Body of pancreas (tissue), 4 donors: ENCODE measurements at regions not wholly inside any gene's neighbourhood (a gene's known extent, or its start where the extent isn't known, plus 50 kb on each side); places are given as distances from the start of the nearest gene placed in this dataset.

Experiments used
- ATAC-seq: fragments of 150-250 bp; one replicate; pipeline ENCODE4 v1.9.1; 2016
- DNase-seq, 4 donors: peaks; one replicate each; pipeline ENCODE4 v3.0.0-alpha.2; 2019
- H3K27ac ChIP-seq, 4 donors: fragments of 200-600 bp; sonication (generic); 1 replicate in 3 of 4; 2 replicates in 1 of 4; pipeline versions ENCODE4 v1.5.1 to v1.6.1; 2016 to 2019; ENCODE audit warnings: mild to moderate bottlenecking in 1 of 4, mixed read lengths in 1 of 4, moderate library complexity in 1 of 4
- H3K27me3 ChIP-seq, 2 donors: fragments of 200-600 bp; sonication (generic); one replicate each; pipeline ENCODE4 v1.6.0; 2016; ENCODE audit warnings: mild to moderate bottlenecking in 1 of 2
- H3K36me3 ChIP-seq, 2 donors: fragments of 200-600 bp; sonication (generic); replicated peaks in 1 of 2; 2 replicates each; pipeline ENCODE4 v1.5.1; 2016; ENCODE audit warnings: low read depth in 2 of 2; ENCODE audit not compliant: insufficient read depth in 1 of 2
- H3K4me1 ChIP-seq: fragments of 200-600 bp; sonication (generic); one replicate; pipeline ENCODE4 v1.6.0; 2016
- H3K4me3 ChIP-seq, 2 donors: fragments of 200-600 bp; sonication (generic); 1 replicate in 1 of 2; 2 replicates in 1 of 2; pipeline ENCODE4 v1.5.1; 2016 to 2019
- H3K9me3 ChIP-seq, 3 donors: fragments of 200-600 bp; sonication (generic); 1 replicate in 2 of 3; 2 replicates in 1 of 3; pipeline ENCODE4 v1.5.1; 2016
- POLR2A ChIP-seq, 3 donors: fragments of 450-650 bp; IDR thresholded peaks; one replicate each; pipeline ENCODE4 v1.6.1; 2016; ENCODE audit warnings: antibody characterized with exemption in 3 of 3, mild to moderate bottlenecking in 2 of 3
- WGBS, 2 donors: methylation state at CpG; one replicate each; pipeline ENCODE4 v1.1.5; 2017; 5-methylcytosine and 5-hydroxymethylcytosine counted together
- intact Hi-C: fragments of 100-400 bp; cut with DNase I; formaldehyde crosslinking; loops from one replicate; pipeline ENCODE4 v1.15.1; 2023
- TF ChIP-seq, protein P1 (sequence below), 7 experiments: fragments of 450-650 bp in 4 of 7; fragments of 200-600 bp in 3 of 7; sonication (generic) in 3 of 7; IDR thresholded peaks; one replicate each; pipeline ENCODE4 v1.5.1; 2016 to 2019; ENCODE audit warnings: antibody characterized with exemption in 7 of 7

DNA sequence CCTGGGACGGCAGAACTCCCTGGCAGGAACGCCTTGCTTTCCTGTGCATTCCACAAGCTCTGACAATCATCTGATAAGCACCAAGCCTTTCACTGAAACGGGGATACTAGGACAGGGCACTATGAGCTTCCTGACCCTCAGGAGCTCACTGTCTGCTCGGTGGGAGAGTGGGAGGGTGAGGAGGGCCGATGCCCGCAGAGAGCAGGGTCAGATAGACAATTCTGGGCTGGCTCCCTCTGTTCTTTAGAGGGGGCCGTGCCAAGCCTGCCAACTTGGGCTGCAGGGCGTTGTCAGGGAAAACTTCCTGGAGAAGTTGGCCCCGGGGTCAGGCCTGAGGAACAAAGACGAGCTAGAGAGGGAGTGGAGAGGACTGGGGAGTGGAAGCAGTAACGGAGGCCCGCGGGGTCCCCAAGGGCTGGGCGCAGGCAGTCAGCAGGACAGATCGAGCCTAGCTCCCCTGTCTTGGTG, 82.0 kb downstream of the CTAGE1 start:
- no peaks in the 10 kb centered on the region for H3K27me3 ChIP-seq
- WGBS, 2 donors = 51 to 54% methylated on average over 14 to 15 of the region's 15 CpGs
- no peak for TF ChIP-seq POLR2A (IDR thresholded peaks at IDR 0.05)
- TF ChIP-seq, protein P1, sequence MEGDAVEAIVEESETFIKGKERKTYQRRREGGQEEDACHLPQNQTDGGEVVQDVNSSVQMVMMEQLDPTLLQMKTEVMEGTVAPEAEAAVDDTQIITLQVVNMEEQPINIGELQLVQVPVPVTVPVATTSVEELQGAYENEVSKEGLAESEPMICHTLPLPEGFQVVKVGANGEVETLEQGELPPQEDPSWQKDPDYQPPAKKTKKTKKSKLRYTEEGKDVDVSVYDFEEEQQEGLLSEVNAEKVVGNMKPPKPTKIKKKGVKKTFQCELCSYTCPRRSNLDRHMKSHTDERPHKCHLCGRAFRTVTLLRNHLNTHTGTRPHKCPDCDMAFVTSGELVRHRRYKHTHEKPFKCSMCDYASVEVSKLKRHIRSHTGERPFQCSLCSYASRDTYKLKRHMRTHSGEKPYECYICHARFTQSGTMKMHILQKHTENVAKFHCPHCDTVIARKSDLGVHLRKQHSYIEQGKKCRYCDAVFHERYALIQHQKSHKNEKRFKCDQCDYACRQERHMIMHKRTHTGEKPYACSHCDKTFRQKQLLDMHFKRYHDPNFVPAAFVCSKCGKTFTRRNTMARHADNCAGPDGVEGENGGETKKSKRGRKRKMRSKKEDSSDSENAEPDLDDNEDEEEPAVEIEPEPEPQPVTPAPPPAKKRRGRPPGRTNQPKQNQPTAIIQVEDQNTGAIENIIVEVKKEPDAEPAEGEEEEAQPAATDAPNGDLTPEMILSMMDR (IDR thresholded peaks at IDR 0.05) = no peak
- H3K9me3 ChIP-seq = no peaks in the 10 kb centered on the region
- H3K4me1 ChIP-seq = peaks cover 8% of the 10 kb centered on the region
- DNase-seq (no peak), ATAC-seq (peak; percentile 28)
- intact Hi-C loops = no loop called here
- peak overlapping the region in 3 of 4 donors; percentile 58 to 63 (median 58) for H3K27ac ChIP-seq
- H3K4me3 ChIP-seq = no peak overlapping the region
- no peaks in the 10 kb centered on the region for H3K36me3 ChIP-seq

DNA sequence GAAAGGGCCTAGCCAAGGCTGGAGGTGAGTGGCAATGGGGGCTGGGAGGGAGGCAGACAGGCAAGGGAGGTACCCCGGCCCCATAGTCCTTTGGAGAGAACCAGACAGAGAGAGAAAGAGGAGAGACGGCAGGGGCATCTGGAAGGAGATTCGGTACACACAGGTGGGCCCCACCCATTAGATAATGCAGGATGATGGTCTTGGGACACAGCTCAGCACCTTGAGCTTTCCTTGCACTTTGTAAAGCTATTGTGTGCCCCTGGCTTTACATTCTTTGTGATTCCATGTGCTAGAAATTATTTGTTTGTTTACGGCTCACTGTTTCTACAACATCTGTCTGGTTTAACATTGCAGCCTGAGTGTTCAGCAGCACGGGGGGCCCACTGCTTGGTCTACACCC, 83.1 kb downstream of the CTAGE1 start:
- intact Hi-C loops = no loop called here
- DNase-seq = no peak
- WGBS, 2 donors = 87 to 94% methylated on average over 5 of the region's 5 CpGs

DNA sequence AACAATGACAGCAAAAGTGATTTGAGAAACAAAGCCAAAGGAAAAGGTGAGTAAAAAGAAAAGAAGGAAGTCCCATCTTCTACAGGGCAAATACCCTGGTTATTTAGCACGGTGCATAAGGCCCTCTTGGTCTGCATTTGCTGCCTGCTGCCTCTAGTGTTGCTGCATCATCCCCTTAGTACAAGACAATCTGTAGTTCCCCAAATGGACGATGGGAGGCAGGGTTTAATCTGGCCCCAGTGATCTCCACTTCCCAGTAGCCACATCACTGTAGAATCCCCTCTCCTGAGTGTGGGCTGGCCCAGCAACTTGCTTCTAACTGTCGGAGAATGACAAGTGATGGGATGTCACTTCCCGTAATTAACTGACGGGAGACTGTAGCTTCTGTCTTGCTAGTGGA, 85.1 kb downstream of the CTAGE1 start:
- WGBS, 2 donors = 70 to 82% methylated on average over 4 to 5 of the region's 5 CpGs
- TF ChIP-seq, protein P1 (IDR thresholded peaks at IDR 0.05) = peak in 1 of 7 experiments; percentile 21
- TF ChIP-seq POLR2A (IDR thresholded peaks at IDR 0.05) = no peak
- Histone ChIP-seq H3K9me3 (no peaks in the 10 kb centered on the region), H3K4me1 (peaks cover 8% of the 10 kb centered on the region), H3K27me3 (no peaks in the 10 kb centered on the region), H3K36me3 (no peaks in the 10 kb centered on the region), H3K27ac (no peak overlapping the region), H3K4me3 (no peak overlapping the region)
- intact Hi-C loops = no loop called here
- DNase-seq (no peak), ATAC-seq (no peak)

More for the DNA sequence above, 83.1 kb downstream of the CTAGE1 start:
- no peaks in the 10 kb centered on the region for H3K36me3 ChIP-seq
- H3K9me3 ChIP-seq = no peaks in the 10 kb centered on the region
- peaks cover 8% of the 10 kb centered on the region for H3K4me1 ChIP-seq
- no peak for ATAC-seq
- no peak overlapping the region for H3K4me3 ChIP-seq
- no peak overlapping the region for H3K27ac ChIP-seq
- TF ChIP-seq, protein P1 (IDR thresholded peaks at IDR 0.05) = no peak
- no peak for TF ChIP-seq POLR2A (IDR thresholded peaks at IDR 0.05)
- no peaks in the 10 kb centered on the region for H3K27me3 ChIP-seq

DNA sequence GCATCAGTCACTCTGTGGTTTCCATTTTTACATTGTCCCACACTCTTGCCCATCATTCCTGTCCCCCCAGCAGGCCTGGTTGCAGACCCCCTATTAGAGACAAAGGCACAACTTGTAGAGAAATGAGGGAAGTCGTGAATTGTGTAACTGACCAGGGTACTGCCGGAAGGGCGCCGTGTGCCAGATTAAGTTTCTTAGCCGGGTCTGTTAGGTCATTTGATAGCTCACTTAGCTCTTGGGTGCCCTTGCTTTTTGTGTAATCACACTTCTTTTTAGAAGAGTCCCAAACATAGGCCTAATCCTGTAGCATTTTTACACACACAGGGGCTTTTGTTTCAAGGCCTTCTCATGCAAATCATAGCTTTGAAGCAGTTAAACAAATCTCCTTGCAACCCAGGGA, 87.2 kb downstream of the CTAGE1 start:
- H3K4me1 ChIP-seq = no peaks in the 10 kb centered on the region
- H3K9me3 ChIP-seq = no peaks in the 10 kb centered on the region
- 80 to 81% methylated on average over 5 of the region's 5 CpGs for WGBS, 2 donors
- ATAC-seq = no peak
- intact Hi-C loops = no loop called here
- no peak for DNase-seq
- no peaks in the 10 kb centered on the region for H3K27me3 ChIP-seq
- H3K27ac ChIP-seq = no peak overlapping the region
- no peaks in the 10 kb centered on the region for H3K36me3 ChIP-seq
- H3K4me3 ChIP-seq = no peak overlapping the region
- TF ChIP-seq, protein P1 (IDR thresholded peaks at IDR 0.05) = no peak
- TF ChIP-seq POLR2A (IDR thresholded peaks at IDR 0.05) = no peak

GRCh38 chr18:22325396-22325795, 92.3 kb downstream of the CTAGE1 start:
- DNase-seq = no peak
- intact Hi-C loops = no loop called here

More at GRCh38 chr18:22325396-22325795, 92.3 kb downstream of the CTAGE1 start:
- Histone ChIP-seq H3K27ac (no peak overlapping the region), H3K27me3 (no peaks in the 10 kb centered on the region), H3K4me1 (peaks cover 10% of the 10 kb centered on the region), H3K36me3 (no peaks in the 10 kb centered on the region), H3K9me3 (no peaks in the 10 kb centered on the region), H3K4me3 (no peak overlapping the region)
- TF ChIP-seq, protein P1 (IDR thresholded peaks at IDR 0.05) = no peak
- TF ChIP-seq POLR2A (IDR thresholded peaks at IDR 0.05) = no peak
- WGBS, 2 donors = 92 to 93% methylated on average over 8 of the region's 8 CpGs
- no peak for ATAC-seq
